Astrocyte of the spinal cord (primary cell): ENCODE measurements at regions not wholly inside any gene's neighbourhood (a gene's known extent, or its start where the extent isn't known, plus 50 kb on each side); places are given as distances from the start of the nearest gene placed in this dataset.

Experiments used
- DNase-seq: peaks from one replicate; pipeline ENCODE4 v3.0.0; 2011; ENCODE audit warnings: low read depth, low spot score
- H3K4me3 ChIP-seq: 2 replicates; pipeline ENCODE4 v1.5.1; 2011; ENCODE audit warnings: low read depth, mild to moderate bottlenecking, low read length, moderate library complexity
- in situ Hi-C: cut with HindIII; loops from 2 replicates; pipeline ENCODE4 v1.10.0; 2017; ENCODE audit warnings: low sequenced_read_pairs
- TF ChIP-seq, protein P1 (sequence below): IDR thresholded peaks from 2 replicates; pipeline ENCODE4 v1.5.1; 2012; ENCODE audit warnings: low read depth, mild to moderate bottlenecking, low read length, inconsistent platforms

DNA sequence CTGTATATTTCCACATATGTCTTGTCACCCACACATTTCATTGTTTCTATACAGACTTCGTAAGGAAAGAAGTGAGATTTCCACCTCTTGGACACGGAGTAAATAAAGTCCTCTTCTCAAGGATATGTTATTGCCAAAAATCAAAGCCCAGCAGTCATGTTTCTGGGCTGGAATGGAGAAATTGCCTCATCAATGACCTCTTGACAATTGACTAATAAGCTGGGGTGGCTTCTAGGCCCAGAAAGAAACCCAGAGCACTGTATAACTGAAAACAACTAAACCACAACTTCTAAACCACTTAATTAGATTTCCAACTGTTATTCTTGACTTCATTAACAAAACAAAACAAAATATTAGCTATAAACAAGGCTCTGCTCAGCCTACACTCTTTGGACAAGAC is 56.4 kb upstream of the SLC24A5 start:
- TF ChIP-seq, protein P1, sequence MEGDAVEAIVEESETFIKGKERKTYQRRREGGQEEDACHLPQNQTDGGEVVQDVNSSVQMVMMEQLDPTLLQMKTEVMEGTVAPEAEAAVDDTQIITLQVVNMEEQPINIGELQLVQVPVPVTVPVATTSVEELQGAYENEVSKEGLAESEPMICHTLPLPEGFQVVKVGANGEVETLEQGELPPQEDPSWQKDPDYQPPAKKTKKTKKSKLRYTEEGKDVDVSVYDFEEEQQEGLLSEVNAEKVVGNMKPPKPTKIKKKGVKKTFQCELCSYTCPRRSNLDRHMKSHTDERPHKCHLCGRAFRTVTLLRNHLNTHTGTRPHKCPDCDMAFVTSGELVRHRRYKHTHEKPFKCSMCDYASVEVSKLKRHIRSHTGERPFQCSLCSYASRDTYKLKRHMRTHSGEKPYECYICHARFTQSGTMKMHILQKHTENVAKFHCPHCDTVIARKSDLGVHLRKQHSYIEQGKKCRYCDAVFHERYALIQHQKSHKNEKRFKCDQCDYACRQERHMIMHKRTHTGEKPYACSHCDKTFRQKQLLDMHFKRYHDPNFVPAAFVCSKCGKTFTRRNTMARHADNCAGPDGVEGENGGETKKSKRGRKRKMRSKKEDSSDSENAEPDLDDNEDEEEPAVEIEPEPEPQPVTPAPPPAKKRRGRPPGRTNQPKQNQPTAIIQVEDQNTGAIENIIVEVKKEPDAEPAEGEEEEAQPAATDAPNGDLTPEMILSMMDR: no peak
- in situ Hi-C loops: no loop called here
- no peak for DNase-seq
- H3K4me3 ChIP-seq: no peak overlapping the region

DNA sequence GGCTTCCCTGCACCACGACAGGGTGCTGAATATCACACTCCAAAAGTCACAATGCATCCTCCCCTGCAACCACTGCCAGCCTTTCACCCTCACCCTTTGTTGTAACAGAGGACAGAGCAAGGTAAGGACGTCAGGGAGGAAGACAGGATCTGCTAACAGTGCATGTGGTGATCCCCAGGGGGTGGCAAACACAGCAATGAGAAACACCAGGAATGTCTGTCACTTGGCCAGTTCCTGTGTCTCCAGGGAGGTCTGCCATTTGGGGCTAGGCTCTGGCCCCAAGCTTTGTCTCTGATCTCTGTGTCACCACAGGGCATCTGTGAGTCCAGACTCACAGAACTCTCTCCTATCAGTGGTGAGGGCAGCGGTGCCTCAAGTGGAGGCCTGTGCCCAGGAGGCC is 54.3 kb upstream of the SLC24A5 start:
- in situ Hi-C loops: no loop called here
- TF ChIP-seq, protein P1: no peak
- no peak overlapping the region for H3K4me3 ChIP-seq
- no peak for DNase-seq
